Kidney epithelial cell (primary cell): ENCODE measurements at regions not wholly inside any gene's neighbourhood (a gene's known extent, or its start where the extent isn't known, plus 50 kb on each side); places are given as distances from the start of the nearest gene placed in this dataset.

Experiments used
- DNase-seq: peaks from one replicate; pipeline ENCODE4 v3.0.0-alpha.2; 2010; ENCODE audit warnings: low read depth
- H3K27me3 ChIP-seq: 2 replicates; pipeline ENCODE4 v1.6.0; 2011; ENCODE audit warnings: low read length; ENCODE audit not compliant: control insufficient read depth, insufficient read depth
- H3K36me3 ChIP-seq: 2 replicates; pipeline ENCODE4 v1.5.1; 2011; ENCODE audit warnings: low read length; ENCODE audit not compliant: control insufficient read depth, insufficient read depth
- H3K4me3 ChIP-seq: 2 replicates; pipeline ENCODE4 v1.5.1; 2011; ENCODE audit warnings: low read depth, mild to moderate bottlenecking, control low read depth, low read length
- TF ChIP-seq, protein P1 (sequence below): IDR thresholded peaks from 2 replicates; pipeline ENCODE4 v1.5.1; 2011; ENCODE audit warnings: mild to moderate bottlenecking, moderate library complexity, low read length, control low read depth, inconsistent platforms; ENCODE audit not compliant: insufficient read depth, poor library complexity, severe bottlenecking

DNA sequence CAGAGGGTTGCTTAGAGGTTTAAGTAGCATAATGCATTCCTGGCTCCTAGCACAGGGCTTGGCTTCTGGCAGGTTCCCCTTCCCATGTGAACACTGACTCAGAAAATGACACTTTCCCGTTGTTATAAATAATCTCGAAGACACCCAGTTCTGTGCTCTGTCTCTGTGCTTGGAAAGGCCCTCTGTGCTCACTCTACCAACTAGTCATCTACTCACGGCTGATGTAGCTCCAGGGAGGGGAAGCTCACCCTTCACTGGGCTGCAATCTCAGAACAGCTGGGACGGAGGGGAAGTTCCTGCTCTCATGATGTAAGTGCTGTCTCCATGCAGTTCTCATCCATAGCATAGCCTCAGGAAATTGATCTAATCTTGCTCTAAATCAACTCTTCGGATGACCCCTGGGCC lies 230.5 kb upstream of the ASIC2 start:
- TF ChIP-seq, protein P1, sequence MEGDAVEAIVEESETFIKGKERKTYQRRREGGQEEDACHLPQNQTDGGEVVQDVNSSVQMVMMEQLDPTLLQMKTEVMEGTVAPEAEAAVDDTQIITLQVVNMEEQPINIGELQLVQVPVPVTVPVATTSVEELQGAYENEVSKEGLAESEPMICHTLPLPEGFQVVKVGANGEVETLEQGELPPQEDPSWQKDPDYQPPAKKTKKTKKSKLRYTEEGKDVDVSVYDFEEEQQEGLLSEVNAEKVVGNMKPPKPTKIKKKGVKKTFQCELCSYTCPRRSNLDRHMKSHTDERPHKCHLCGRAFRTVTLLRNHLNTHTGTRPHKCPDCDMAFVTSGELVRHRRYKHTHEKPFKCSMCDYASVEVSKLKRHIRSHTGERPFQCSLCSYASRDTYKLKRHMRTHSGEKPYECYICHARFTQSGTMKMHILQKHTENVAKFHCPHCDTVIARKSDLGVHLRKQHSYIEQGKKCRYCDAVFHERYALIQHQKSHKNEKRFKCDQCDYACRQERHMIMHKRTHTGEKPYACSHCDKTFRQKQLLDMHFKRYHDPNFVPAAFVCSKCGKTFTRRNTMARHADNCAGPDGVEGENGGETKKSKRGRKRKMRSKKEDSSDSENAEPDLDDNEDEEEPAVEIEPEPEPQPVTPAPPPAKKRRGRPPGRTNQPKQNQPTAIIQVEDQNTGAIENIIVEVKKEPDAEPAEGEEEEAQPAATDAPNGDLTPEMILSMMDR = no peak
- DNase-seq = no peak
- no peaks in the 10 kb centered on the region for H3K27me3 ChIP-seq

DNA sequence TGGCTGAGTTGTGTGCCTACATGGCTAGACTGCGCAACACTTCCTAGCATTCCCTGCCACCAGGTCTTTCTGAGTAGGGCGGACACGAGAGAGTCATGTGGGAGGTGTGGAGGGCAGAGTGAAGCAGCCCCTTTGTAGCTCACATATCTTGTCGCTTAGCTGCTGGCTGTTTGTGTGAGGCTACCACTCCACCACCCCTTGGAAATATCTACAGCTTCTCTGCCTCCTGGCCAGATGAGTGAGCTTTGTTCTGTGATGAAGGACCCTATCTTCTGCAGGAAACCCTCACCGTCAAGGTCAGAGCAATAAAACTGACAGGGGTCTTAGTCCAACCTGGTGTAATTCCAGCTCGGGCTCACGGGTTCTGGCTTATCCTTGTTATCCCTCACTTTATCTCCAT lies 232.1 kb upstream of the ASIC2 start:
- DNase-seq = no peak
- TF ChIP-seq, protein P1 = no peak
- H3K4me3 ChIP-seq = no peak overlapping the region

More for the DNA sequence above, 230.5 kb upstream of the ASIC2 start:
- Histone ChIP-seq H3K4me3 (no peak overlapping the region), H3K36me3 (no peaks in the 10 kb centered on the region)

DNA sequence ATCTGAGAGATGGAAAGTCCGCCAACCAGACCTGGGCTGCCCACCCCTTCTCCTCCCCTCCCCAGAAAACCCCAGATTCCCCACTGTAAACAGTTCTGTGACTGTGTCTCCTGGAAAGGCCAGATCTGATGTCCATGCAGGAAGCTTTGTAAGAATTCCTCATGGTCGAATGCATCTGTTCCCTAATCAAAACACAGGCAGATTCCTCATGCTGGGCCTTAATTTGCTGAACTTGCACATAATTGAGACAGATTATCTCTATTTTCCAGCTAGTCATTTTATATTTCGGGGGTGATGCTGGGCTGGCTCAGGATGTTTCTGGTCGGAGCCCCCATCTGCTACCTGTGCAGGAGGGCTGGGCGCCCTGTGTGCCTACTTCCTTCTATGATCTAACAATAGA lies 233.6 kb upstream of the ASIC2 start:
- TF ChIP-seq, protein P1 = no peak
- no peak overlapping the region for H3K4me3 ChIP-seq
- DNase-seq = no peak

More for the DNA sequence above, 232.1 kb upstream of the ASIC2 start:
- no peaks in the 10 kb centered on the region for H3K27me3 ChIP-seq
- no peaks in the 10 kb centered on the region for H3K36me3 ChIP-seq

DNA sequence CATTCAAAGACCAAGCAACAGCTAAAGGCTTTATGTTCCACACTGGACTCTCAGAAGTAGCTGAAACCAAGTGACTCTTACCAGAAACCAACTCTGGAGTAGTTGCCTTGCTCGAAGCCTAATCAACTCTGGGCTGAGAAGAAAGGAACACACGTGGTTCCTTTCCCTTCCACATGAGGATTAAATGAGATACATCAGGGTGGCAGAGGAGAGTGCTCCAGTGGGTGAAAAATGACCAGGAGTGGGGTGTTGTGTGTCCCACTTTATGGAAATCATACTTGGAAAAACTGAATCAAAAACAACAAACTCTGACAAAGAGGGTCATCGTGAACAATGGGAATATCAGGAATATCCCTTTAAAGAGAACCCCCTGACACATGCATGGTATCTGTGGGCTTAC lies 234.2 kb upstream of the ASIC2 start:
- H3K36me3 ChIP-seq = no peaks in the 10 kb centered on the region
- TF ChIP-seq, protein P1 = no peak

More for the DNA sequence above, 233.6 kb upstream of the ASIC2 start:
- H3K36me3 ChIP-seq = no peaks in the 10 kb centered on the region
- H3K27me3 ChIP-seq = no peaks in the 10 kb centered on the region

DNA sequence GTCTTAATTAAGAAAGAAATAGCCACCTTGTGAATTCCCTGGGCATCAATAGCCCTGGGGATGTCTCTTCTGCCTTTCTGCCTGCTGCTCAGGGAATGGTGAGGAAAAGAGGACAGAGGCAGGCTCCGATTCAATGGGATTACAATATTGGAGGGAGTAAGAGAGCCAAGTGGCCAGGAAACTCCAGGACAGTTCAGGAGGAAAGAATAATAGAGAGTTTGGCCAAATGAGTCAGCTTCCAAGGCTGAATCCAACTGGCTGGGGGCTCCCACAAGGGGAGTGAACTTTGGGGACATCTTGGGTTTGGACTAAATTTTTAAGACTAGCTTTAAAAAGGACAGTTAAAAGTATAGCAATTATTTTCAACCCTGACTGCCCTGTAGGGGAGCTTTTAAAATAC lies 235.8 kb upstream of the ASIC2 start:
- no peak for DNase-seq
- no peaks in the 10 kb centered on the region for H3K36me3 ChIP-seq
- TF ChIP-seq, protein P1 = no peak

More for the DNA sequence above, 234.2 kb upstream of the ASIC2 start:
- no peak for DNase-seq
- Histone ChIP-seq H3K4me3 (no peak overlapping the region), H3K27me3 (no peaks in the 10 kb centered on the region)

DNA sequence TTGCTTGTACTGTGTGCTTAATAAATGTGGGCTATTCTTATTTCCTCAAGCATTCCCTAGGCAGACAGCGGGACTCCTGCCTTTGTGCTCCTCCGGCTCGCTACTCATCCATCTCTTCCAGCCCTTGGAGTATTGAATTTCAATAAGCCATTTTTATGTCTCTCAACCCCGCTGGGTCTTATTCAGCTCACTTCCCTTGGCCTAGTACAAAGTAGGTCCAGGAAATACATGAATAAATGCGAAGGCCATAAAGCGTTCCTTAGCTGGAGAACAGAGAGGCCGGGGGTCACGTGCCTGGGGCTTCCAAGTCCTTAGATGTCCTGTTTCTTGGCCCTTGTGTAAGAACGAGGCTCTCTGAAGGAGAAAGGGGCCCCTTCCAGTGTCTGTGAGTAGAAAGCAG lies 236.7 kb upstream of the ASIC2 start:
- TF ChIP-seq, protein P1 = no peak
- H3K36me3 ChIP-seq = no peaks in the 10 kb centered on the region
- no peak for DNase-seq
- H3K27me3 ChIP-seq = no peaks in the 10 kb centered on the region
- H3K4me3 ChIP-seq = no peak overlapping the region

More for the DNA sequence above, 235.8 kb upstream of the ASIC2 start:
- Histone ChIP-seq H3K27me3 (no peaks in the 10 kb centered on the region), H3K4me3 (no peak overlapping the region)
